ENCODE measurements at regions not wholly inside any gene's neighbourhood (a gene's known extent, or its start where the extent isn't known, plus 50 kb on each side); places are given as distances from the start of the nearest gene placed in this dataset.
"Not testable (repeated sequence)": the region's sequence is repeated elsewhere in the genome, so short reads cannot be mapped to it uniquely, and the experiment has no call there.

GRCh38 chrX:148080593-148080992, 99.5 kb downstream of the FMR1NB start:
- H3K4me3 ChIP-seq (ENCODE audit: low read depth, low read length) = no peak overlapping the region
- DNase-seq (ENCODE audit: low read depth) = no peak

DNA sequence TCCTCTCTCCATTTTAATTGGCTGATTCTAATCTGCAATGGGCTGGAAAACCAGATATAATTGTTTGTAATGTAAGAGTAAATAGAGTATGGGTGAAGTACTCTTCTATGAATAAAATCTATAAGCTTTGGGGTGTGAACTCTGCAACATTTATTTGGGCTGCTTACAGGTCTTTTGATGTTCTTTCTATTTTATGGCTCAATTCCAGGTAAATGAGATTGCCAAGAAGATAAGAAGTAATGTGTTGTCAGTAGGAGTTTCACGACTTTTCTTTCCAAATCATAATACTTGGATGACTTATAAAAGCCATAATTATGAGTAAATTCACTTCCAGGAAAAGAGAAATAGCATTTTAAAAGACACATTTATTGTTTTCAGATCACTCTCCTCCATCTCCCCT, 103.5 kb downstream of the FMR1NB start:
- no peak overlapping the region for H3K4me3 ChIP-seq (ENCODE audit: low read depth, low read length)
- DNase-seq (ENCODE audit: low read depth) = no peak

DNA sequence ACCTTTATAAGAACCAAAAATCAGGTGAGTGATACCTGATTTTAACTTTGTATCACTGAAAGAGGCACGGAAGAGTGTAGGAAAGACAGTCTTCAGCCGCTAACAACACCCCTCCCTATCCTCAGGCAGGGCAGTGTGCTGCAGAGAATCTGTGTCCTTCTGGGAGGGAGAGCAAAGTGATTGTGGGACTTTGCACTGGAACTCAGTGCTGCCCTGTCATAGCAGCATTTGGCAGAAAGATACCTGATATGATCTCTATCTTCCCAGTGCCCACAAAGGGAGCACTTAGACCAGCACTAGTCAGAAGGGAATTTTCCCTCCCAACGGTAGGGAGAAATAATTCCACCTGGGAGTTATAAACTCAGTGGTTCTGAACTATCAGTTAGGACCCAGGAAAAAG, 139.0 kb downstream of the FMR1NB start:
- DNase-seq (ENCODE audit: low read depth) = no peak

DNA sequence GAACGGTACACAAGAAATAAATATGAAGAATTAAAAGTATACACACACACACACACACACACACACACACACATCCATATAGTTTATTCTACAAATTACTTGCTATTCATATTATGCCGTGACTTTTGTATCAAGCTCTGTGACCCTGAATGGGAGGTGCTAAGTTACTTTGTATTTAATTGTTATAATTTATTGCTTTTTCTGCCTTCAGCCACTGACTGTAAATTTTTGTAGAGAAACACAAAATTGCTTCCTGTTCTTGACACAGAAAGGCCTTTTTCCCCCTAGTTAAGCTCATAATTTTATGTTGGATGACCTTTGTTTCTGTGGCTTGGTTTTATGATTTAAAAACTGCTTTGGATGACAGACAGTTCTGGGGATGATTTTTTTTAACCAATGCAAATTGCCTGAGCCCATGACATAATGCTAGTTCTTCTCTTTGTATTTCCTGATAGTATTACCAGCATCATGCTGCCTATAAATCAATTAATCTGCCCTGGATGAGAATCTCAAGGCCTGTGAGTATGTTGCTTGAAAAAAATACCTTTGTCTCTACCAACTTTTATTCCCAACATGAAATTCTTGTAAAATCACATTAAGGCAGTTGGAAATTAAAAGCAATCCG, 140.0 kb downstream of the FMR1NB start:
- DNase-seq (ENCODE audit: low read depth) = no peak
- no peak overlapping the region for H3K4me3 ChIP-seq (ENCODE audit: low read depth, low read length)

More for the DNA sequence above, 139.0 kb downstream of the FMR1NB start:
- no peak overlapping the region for H3K4me3 ChIP-seq (ENCODE audit: low read depth, low read length)

GRCh38 chrX:148128872-148129505, 147.9 kb downstream of the FMR1NB start:
- DNase-seq (ENCODE audit: low read depth); H3K4me3 ChIP-seq (ENCODE audit: low read depth, low read length): not testable (repeated sequence)

DNA sequence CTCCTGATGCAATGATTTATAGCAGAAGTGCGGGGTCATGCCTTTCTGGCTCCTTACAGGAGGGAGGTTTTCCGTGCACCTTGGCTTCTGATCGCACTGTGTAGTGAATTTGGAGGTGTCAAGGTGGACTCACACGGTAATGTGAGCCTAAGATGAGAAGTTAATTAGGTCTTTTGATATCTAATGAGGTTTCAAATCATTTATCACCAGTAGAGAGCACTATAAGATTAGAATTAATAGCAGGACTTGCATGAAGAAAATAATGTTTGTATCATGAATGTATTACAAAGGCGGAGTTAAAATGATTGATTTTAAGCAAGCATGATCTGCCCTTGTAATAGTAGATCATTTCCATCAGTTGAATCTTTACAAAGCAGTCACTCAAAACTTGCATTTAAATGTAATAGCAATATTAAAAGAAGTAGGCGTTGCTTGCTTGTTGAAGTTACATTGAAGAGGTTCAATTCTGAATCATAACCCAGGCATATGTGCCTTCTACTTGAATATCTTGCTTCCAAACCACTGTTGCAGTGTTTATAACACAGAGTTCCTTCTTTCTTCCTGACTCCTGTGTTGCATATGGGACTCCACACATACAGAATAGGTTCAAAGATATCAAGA, 152.1 kb downstream of the FMR1NB start:
- H3K4me3 ChIP-seq (ENCODE audit: low read depth, low read length) = no peak overlapping the region
- DNase-seq (ENCODE audit: low read depth) = no peak

- no peak for DNase-seq (ENCODE audit: low read depth)
- H3K4me3 ChIP-seq (ENCODE audit: low read depth, low read length) = no peak overlapping the region
Measured at GRCh38 chrX:148134578-148134977, 153.4 kb downstream of the FMR1NB start.

- DNase-seq (ENCODE audit: low read depth) = peak; percentile 64
- H3K4me3 ChIP-seq (ENCODE audit: low read depth, low read length) = no peak overlapping the region
Measured at GRCh38 chrX:148135738-148136137, 154.6 kb downstream of the FMR1NB start.

DNA sequence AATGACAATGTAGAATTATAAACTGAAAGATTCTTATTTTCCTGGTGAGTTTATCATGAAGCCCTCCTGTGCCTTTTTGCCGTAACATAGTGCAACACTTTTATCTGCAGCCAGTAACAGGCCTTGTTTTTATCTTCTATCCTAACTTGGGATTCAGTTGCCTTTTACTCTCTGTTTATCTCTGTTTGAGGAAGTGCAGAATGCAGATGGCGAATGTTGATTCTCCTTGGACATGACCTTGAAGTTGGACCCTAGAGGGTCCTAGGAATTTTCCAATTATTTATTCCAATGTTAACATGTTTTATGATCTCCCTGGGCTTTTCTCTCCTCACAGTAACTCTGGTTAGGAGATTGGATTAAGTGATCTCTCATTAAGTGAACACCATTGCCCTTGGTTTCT, 165.0 kb downstream of the FMR1NB start:
- no peak for DNase-seq (ENCODE audit: low read depth)

DNA sequence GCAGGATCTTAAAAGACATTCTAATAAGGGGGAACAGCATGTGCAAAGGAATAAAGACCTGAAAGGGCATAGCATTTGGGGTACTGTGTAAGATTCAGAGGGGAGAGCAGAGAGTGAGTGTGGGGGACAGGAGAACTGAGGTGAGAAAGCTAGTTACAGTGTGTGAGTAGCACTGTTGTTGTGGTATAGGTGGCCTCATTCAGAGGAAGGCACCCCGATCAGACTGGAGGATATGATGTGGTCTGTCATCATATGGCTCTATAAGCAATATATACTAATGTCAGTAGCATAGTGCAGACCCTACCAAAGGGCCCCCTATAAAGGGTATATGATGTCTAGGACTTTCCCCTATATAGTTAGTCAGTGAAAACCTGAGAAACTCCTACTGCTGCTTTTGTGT, 175.8 kb downstream of the FMR1NB start:
- DNase-seq (ENCODE audit: low read depth) = no peak
- no peak overlapping the region for H3K4me3 ChIP-seq (ENCODE audit: low read depth, low read length)

More for the DNA sequence above, 165.0 kb downstream of the FMR1NB start:
- no peak overlapping the region for H3K4me3 ChIP-seq (ENCODE audit: low read depth, low read length)

GRCh38 chrX:148159796-148160195, 178.7 kb downstream of the FMR1NB start:
- no peak overlapping the region for H3K4me3 ChIP-seq (ENCODE audit: low read depth, low read length)
- no peak for DNase-seq (ENCODE audit: low read depth)

GRCh38 chrX:148161701-148162100, 180.6 kb downstream of the FMR1NB start:
- no peak for DNase-seq (ENCODE audit: low read depth)
- H3K4me3 ChIP-seq (ENCODE audit: low read depth, low read length) = no peak overlapping the region

DNA sequence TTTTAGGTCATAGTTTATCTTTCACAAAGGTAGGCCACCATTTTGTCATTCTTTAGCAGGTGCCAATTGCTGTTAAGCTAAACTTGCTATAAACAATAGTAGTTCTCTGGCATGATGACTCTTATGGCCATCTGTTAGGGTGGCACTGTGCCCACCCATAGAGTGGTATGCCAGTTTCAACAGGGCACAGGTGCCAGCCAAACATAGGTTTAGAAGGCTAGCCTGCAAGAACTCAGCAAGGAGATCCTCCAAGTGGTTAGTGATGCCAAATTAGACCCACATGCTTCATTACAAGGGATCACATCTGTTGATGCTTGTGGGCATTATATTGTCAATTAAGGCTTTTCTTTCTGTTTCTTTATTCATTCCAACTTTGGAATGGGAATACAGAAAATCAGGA, 204.5 kb downstream of the FMR1NB start:
- H3K4me3 ChIP-seq (ENCODE audit: low read depth, low read length) = no peak overlapping the region
- DNase-seq (ENCODE audit: low read depth) = no peak

GRCh38 chrX:148192547-148192946, 211.4 kb downstream of the FMR1NB start:
- no peak for DNase-seq (ENCODE audit: low read depth)
- no peak overlapping the region for H3K4me3 ChIP-seq (ENCODE audit: low read depth, low read length)

DNA sequence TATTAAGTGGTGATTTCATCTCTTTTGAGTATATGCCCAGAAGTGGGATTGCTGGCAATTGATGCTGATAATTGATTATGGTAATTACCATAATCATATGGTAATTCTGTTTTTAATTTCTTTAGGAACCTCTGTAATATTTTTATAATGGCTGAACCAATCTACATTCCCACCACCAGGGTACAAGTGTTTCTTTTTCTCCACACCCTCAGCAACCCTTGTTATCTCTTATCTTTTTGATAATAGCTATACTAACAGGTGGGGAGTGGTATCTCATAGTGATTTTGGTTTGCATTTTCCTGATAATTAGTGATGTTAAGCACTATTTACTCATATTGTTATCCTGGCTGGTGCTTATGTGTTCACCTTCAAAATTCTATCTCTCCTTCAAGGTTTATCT, 212.6 kb downstream of the FMR1NB start:
- no peak overlapping the region for H3K4me3 ChIP-seq (ENCODE audit: low read depth, low read length)
- DNase-seq (ENCODE audit: low read depth) = no peak

- DNase-seq (ENCODE audit: low read depth) = no peak
Measured at GRCh38 chrX:148203531-148203930, 222.4 kb downstream of the FMR1NB start.

GRCh38 chrX:148204195-148204594, 223.1 kb downstream of the FMR1NB start:
- DNase-seq (ENCODE audit: low read depth) = no peak

More at GRCh38 chrX:148203531-148203930, 222.4 kb downstream of the FMR1NB start:
- no peak overlapping the region for H3K4me3 ChIP-seq (ENCODE audit: low read depth, low read length)

DNA sequence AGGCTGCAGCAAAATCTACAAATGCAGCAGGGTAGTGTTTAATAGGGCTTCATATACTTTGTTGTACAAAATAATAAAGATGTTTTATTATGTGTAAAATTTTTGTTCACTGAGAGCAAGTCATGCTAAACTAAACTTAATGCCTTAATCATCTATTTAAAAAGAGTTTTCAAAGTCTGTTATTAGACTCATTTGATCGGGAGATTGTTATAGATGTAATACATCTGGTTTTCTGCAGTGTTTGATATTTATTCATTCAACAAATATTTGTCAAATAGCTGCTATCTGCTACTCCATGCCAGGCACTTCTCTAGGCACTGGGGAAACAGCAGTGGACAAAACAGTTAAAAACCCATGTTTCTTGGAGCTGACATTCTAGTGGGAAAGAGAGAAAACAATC, 233.6 kb downstream of the FMR1NB start:
- DNase-seq (ENCODE audit: low read depth) = no peak
- no peak overlapping the region for H3K4me3 ChIP-seq (ENCODE audit: low read depth, low read length)

More at GRCh38 chrX:148204195-148204594, 223.1 kb downstream of the FMR1NB start:
- H3K4me3 ChIP-seq (ENCODE audit: low read depth, low read length) = no peak overlapping the region

GRCh38 chrX:148215726-148216125, 234.6 kb downstream of the FMR1NB start:
- H3K4me3 ChIP-seq (ENCODE audit: low read depth, low read length) = no peak overlapping the region
- no peak for DNase-seq (ENCODE audit: low read depth)

DNA sequence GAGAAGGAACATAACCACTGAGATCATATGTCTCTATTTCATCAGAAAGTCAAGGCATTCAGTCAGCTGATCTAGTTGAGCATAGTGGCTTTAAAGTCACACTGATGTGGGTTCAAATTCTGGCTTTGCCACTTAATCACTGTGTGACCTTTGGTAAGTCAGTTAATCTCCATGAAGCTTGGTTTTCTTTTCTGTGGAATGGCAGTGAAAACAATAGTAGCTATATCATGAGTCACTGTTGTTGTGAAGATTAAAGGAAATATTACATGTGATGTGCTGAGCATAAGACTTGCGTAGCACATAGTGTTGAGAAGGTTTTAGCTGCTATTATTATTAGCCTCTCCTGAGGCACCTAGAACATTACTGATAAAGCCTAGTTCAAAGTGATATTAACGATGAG, 242.2 kb downstream of the FMR1NB start:
- no peak overlapping the region for H3K4me3 ChIP-seq (ENCODE audit: low read depth, low read length)
- no peak for DNase-seq (ENCODE audit: low read depth)

- no peak for DNase-seq (ENCODE audit: low read depth)
- H3K4me3 ChIP-seq (ENCODE audit: low read depth, low read length) = no peak overlapping the region
Measured at GRCh38 chrX:148228521-148228920, 247.4 kb downstream of the FMR1NB start.

Data from skeletal muscle cell (primary cell).